WTC11 (cell line): ENCODE measurements at regions not wholly inside any gene's neighbourhood (a gene's known extent, or its start where the extent isn't known, plus 50 kb on each side); places are given as distances from the start of the nearest gene placed in this dataset.

Experiments used
- ATF2 ChIP-seq: sonication (generic); formaldehyde crosslinking; IDR thresholded peaks from 2 replicates; pipeline ENCODE4 v1.8.1; 2022; ENCODE audit warnings: low read depth, missing genetic modification reagents, borderline replicate concordance
- CTCF ChIP-seq: fragments of 200-600 bp; IDR thresholded peaks from 2 replicates; pipeline ENCODE4 v1.8.0; 2022; ENCODE audit warnings: antibody characterized with exemption
- E2F1 ChIP-seq: sonication (generic); formaldehyde crosslinking; IDR thresholded peaks from 2 replicates; pipeline ENCODE4 v1.8.0; 2022; ENCODE audit warnings: mild to moderate bottlenecking, missing genetic modification reagents
- ELF4 ChIP-seq: sonication (generic); formaldehyde crosslinking; IDR thresholded peaks from 2 replicates; pipeline ENCODE4 v1.8.1; 2022; ENCODE audit warnings: low read depth, mild to moderate bottlenecking, moderate library complexity, missing genetic modification reagents
- KAT7 ChIP-seq: sonication (generic); formaldehyde crosslinking; IDR thresholded peaks from 2 replicates; pipeline ENCODE4 v1.8.1; 2023; ENCODE audit warnings: missing genetic modification reagents, mild to moderate bottlenecking, borderline replicate concordance
- MAX ChIP-seq: sonication (generic); formaldehyde crosslinking; IDR thresholded peaks from 2 replicates; pipeline ENCODE4 v1.8.0; 2022; ENCODE audit warnings: mild to moderate bottlenecking, missing genetic modification reagents
- NR3C1 ChIP-seq: sonication (generic); formaldehyde crosslinking; conservative IDR thresholded peaks from 2 replicates; pipeline ENCODE4 v1.8.1; 2023; ENCODE audit warnings: low read depth, mild to moderate bottlenecking, missing genetic modification reagents
- TEAD1 ChIP-seq: sonication (generic); formaldehyde crosslinking; IDR thresholded peaks from 2 replicates; pipeline ENCODE4 v1.8.0; 2022; ENCODE audit warnings: mild to moderate bottlenecking, missing genetic modification reagents
- USF1 ChIP-seq: sonication (generic); formaldehyde crosslinking; IDR thresholded peaks from 2 replicates; pipeline ENCODE4 v1.8.0; 2022; ENCODE audit warnings: mild to moderate bottlenecking, missing genetic modification reagents
- ZNF396 ChIP-seq: fragments of 250-450 bp; sonication (Bioruptor Pico); IDR thresholded peaks from 2 replicates; pipeline ENCODE4 v1.8.0; 2021; ENCODE audit warnings: mild to moderate bottlenecking, moderate library complexity, borderline replicate concordance
- ZNF512 ChIP-seq: sonication (generic); formaldehyde crosslinking; IDR thresholded peaks from 2 replicates; pipeline ENCODE4 v1.8.1; 2022; ENCODE audit warnings: missing genetic modification reagents, borderline replicate concordance
- ZNF532 ChIP-seq: fragments of 250-450 bp; sonication (Bioruptor Pico); IDR thresholded peaks from 2 replicates; pipeline ENCODE4 v1.9.0; 2021; ENCODE audit warnings: mild to moderate bottlenecking, borderline replicate concordance

- TF ChIP-seq CTCF, result no peak
- TF ChIP-seq NR3C1 (CRISPR knock-in tag), result no peak
- TF ChIP-seq ZNF396 (CRISPR knock-in tag), result no peak
- TF ChIP-seq TEAD1, result no peak
- no peak for TF ChIP-seq MAX (CRISPR knock-in tag)
- TF ChIP-seq USF1 (CRISPR knock-in tag), result no peak
- no peak for TF ChIP-seq ZNF532 (CRISPR knock-in tag)
- TF ChIP-seq KAT7 (CRISPR knock-in tag), result no peak
- TF ChIP-seq ELF4, result no peak
- no peak for TF ChIP-seq ATF2 (CRISPR knock-in tag)
- no peak for TF ChIP-seq E2F1 (CRISPR knock-in tag)
- no peak for TF ChIP-seq ZNF512 (CRISPR knock-in tag)
Observed at GRCh38 chrX:82666355-82666754, 841.7 kb upstream of the POU3F4 start.
